MM.1S (cell line): ENCODE measurements at regions not wholly inside any gene's neighbourhood (a gene's known extent, or its start where the extent isn't known, plus 50 kb on each side); places are given as distances from the start of the nearest gene placed in this dataset.

Experiments
- DNase-seq: peaks from one replicate; pipeline ENCODE4 v3.0.0-alpha.2; 2015
- H2AFZ ChIP-seq: fragments of 300-600 bp; sonication (generic); 2 replicates; pipeline ENCODE4 v1.6.0; 2016; ENCODE audit warnings: antibody characterized with exemption, low read length
- H3F3A ChIP-seq: fragments of 300-600 bp; sonication (generic); 2 replicates; pipeline ENCODE4 v1.6.1; 2016; ENCODE audit warnings: mild to moderate bottlenecking, antibody characterized with exemption, low read length, moderate library complexity, mixed read lengths; ENCODE audit not compliant: insufficient read depth
- H3K27ac ChIP-seq: fragments of 300-600 bp; sonication (generic); 2 replicates; pipeline ENCODE4 v1.5.1; 2016; ENCODE audit warnings: mild to moderate bottlenecking, low read length
- H3K27me3 ChIP-seq: fragments of 300-600 bp; sonication (generic); replicated peaks from 2 replicates; pipeline ENCODE4 v1.6.0; 2016; ENCODE audit warnings: low read length; ENCODE audit not compliant: insufficient read depth
- H3K36me3 ChIP-seq: fragments of 300-600 bp; sonication (generic); replicated peaks from 2 replicates; pipeline ENCODE4 v1.6.1; 2016; ENCODE audit warnings: mild to moderate bottlenecking, low read length, mixed read lengths; ENCODE audit not compliant: insufficient read depth
- H3K4me1 ChIP-seq: fragments of 300-600 bp; sonication (generic); 2 replicates; pipeline ENCODE4 v1.6.1; 2016; ENCODE audit warnings: low read length, mixed read lengths
- H3K4me2 ChIP-seq: fragments of 300-600 bp; sonication (generic); 2 replicates; pipeline ENCODE4 v1.6.0; 2016; ENCODE audit warnings: low read depth, low read length
- H3K4me3 ChIP-seq: fragments of 300-600 bp; sonication (generic); 2 replicates; pipeline ENCODE4 v1.5.1; 2016; ENCODE audit warnings: low read length, mixed read lengths
- H3K79me2 ChIP-seq: fragments of 300-600 bp; sonication (generic); 2 replicates; pipeline ENCODE4 v1.6.1; 2016; ENCODE audit warnings: mixed run types, low read length, mixed read lengths
- H3K9ac ChIP-seq: fragments of 300-600 bp; sonication (generic); 2 replicates; pipeline ENCODE4 v1.6.1; 2016; ENCODE audit warnings: low read length, mixed read lengths
- H3K9me2 ChIP-seq: fragments of 300-600 bp; sonication (generic); replicated peaks from 2 replicates; pipeline ENCODE4 v1.6.1; 2016; ENCODE audit warnings: mild to moderate bottlenecking, low read length, mixed read lengths; ENCODE audit not compliant: insufficient read depth
- H3K9me3 ChIP-seq: fragments of 300-600 bp; sonication (generic); replicated peaks from 2 replicates; pipeline ENCODE4 v1.6.1; 2016; ENCODE audit warnings: mild to moderate bottlenecking, low read length, mixed read lengths; ENCODE audit not compliant: insufficient read depth
- H4K20me1 ChIP-seq: fragments of 300-600 bp; sonication (generic); 2 replicates; pipeline ENCODE4 v1.6.1; 2016; ENCODE audit warnings: mild to moderate bottlenecking, low read length, moderate library complexity, mixed read lengths; ENCODE audit not compliant: insufficient read depth
- EZH2 ChIP-seq: fragments of 300-600 bp; sonication (generic); optimal IDR thresholded peaks from 2 replicates; pipeline ENCODE3; 2017; ENCODE audit warnings: low read depth, mild to moderate bottlenecking, antibody characterized with exemption, low read length, mixed read lengths
- EZH2phosphoT487 ChIP-seq: fragments of 300-600 bp; sonication (generic); IDR thresholded peaks from 2 replicates; pipeline ENCODE4 v1.6.1; 2018; ENCODE audit warnings: antibody characterized with exemption, low read length
- TF ChIP-seq, protein P1 (sequence below): fragments of 300-600 bp; sonication (generic); IDR thresholded peaks from 2 replicates; pipeline ENCODE4 v1.5.1; 2016; ENCODE audit warnings: antibody characterized with exemption, low read length, mixed read lengths

DNA sequence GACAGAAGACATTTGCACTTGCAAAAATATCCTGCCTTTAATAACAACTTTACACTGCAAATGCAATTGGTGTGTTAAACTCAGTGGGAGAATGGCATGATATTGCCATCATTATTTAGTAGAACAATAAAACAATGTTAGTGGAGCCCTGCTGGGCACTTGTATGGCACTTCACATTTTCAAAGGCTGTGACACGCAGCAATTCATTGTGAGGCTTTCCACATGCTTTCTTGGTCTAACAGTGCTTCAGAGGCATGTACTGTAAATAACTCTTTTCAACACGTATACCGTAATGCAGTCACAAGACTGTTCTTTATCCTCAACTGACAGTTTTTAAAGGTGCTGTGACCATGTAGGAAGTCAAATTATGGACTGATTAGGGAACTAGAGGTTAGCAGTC lies 155.5 kb upstream of the EPB41L4A start:
- DNase-seq: no peak
- no peaks in the 10 kb centered on the region for H3K36me3 ChIP-seq
- TF ChIP-seq EZH2: no peak
- TF ChIP-seq, protein P1, sequence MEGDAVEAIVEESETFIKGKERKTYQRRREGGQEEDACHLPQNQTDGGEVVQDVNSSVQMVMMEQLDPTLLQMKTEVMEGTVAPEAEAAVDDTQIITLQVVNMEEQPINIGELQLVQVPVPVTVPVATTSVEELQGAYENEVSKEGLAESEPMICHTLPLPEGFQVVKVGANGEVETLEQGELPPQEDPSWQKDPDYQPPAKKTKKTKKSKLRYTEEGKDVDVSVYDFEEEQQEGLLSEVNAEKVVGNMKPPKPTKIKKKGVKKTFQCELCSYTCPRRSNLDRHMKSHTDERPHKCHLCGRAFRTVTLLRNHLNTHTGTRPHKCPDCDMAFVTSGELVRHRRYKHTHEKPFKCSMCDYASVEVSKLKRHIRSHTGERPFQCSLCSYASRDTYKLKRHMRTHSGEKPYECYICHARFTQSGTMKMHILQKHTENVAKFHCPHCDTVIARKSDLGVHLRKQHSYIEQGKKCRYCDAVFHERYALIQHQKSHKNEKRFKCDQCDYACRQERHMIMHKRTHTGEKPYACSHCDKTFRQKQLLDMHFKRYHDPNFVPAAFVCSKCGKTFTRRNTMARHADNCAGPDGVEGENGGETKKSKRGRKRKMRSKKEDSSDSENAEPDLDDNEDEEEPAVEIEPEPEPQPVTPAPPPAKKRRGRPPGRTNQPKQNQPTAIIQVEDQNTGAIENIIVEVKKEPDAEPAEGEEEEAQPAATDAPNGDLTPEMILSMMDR: no peak
- TF ChIP-seq EZH2phosphoT487: no peak
- no peaks in the 10 kb centered on the region for H3K9me3 ChIP-seq
- H3K4me1 ChIP-seq: no peaks in the 10 kb centered on the region
- H3K9me2 ChIP-seq: no peaks in the 10 kb centered on the region
- no peak overlapping the region for H3K4me2 ChIP-seq
- H4K20me1 ChIP-seq: no peaks in the 10 kb centered on the region
- H3K27ac ChIP-seq: no peak overlapping the region
- no peak overlapping the region for H3K9ac ChIP-seq
- no peaks in the 10 kb centered on the region for H3K79me2 ChIP-seq
- no peak overlapping the region for H2AFZ ChIP-seq
- no peaks in the 10 kb centered on the region for H3F3A ChIP-seq
- no peaks in the 10 kb centered on the region for H3K27me3 ChIP-seq
- H3K4me3 ChIP-seq: no peak overlapping the region

DNA sequence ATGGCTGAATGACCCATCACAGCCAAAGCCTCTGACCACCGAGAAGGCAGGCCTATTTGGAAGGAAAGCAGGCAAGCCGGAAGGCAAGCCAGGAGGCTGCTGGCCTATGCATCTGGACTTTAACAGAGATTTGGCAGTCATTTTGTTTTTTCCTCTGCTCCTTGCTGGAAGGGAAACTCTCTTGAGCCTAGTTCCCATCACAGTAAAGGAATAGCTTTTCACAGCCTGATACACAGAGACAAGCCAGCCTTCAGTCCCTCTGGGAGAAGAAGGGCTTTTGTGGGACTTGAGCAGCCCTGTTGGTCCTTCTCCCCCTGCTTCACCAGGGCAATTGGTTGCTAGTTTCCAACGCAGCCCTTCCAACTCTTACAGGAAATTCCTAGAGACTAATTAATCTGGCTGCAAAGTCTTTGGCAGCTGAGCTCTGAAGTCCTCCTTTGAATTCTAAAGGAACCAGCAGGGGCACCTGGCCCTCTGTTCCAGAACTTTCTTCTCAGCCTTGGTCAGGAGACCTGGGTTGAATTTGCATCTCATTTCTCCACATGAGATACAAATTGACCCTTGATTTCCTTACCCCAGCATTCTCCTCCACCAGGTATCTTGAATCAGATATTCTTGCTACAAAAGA lies 157.3 kb upstream of the EPB41L4A start:
- H3K27me3 ChIP-seq: no peaks in the 10 kb centered on the region
- no peak overlapping the region for H2AFZ ChIP-seq
- H4K20me1 ChIP-seq: no peaks in the 10 kb centered on the region
- H3K4me3 ChIP-seq: no peak overlapping the region
- no peak overlapping the region for H3K9ac ChIP-seq
- no peaks in the 10 kb centered on the region for H3K79me2 ChIP-seq
- no peak overlapping the region for H3K27ac ChIP-seq
- H3K9me3 ChIP-seq: no peaks in the 10 kb centered on the region
- H3K4me2 ChIP-seq: no peak overlapping the region
- no peaks in the 10 kb centered on the region for H3K36me3 ChIP-seq
- H3K4me1 ChIP-seq: no peaks in the 10 kb centered on the region
- DNase-seq: no peak
- no peak for TF ChIP-seq EZH2
- TF ChIP-seq EZH2phosphoT487: no peak
- TF ChIP-seq, protein P1: no peak
- no peaks in the 10 kb centered on the region for H3F3A ChIP-seq
- no peaks in the 10 kb centered on the region for H3K9me2 ChIP-seq

DNA sequence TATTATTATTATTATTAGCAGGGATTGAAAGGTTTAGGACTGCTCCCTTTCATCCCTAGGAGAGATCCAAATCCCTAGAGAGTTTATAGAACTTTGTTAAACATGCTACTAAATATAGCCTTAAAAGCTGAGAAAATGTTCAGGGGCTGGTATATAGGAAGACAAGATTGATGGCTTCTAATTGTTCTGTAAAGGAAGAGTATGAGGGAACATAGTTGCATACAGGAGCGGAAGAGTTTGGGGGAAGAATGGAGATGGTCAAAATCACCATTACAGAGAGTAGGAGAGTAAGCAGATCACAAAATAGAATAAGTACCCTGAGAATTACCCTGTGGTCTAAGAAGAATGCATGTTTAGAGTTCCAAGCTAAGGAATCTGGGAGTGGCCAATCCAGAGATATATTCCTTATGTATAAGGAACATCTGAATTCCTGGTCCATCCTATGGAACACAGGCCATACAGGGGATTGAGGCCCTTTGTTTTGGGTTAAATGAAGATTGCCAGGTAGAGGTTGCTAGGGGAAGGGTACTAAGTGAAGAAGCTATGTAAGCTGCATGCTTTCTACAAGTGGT lies 158.0 kb upstream of the APC start:
- no peaks in the 10 kb centered on the region for H3K9me2 ChIP-seq
- H3K9ac ChIP-seq: no peak overlapping the region
- no peaks in the 10 kb centered on the region for H3K79me2 ChIP-seq
- TF ChIP-seq, protein P1: no peak
- TF ChIP-seq EZH2 (no peak), EZH2phosphoT487 (no peak)
- no peak overlapping the region for H3K4me3 ChIP-seq
- H3K4me1 ChIP-seq: no peaks in the 10 kb centered on the region
- H3K9me3 ChIP-seq: no peaks in the 10 kb centered on the region
- H2AFZ ChIP-seq: no peak overlapping the region
- H3K36me3 ChIP-seq: no peaks in the 10 kb centered on the region
- no peak overlapping the region for H3K4me2 ChIP-seq
- no peak for DNase-seq
- H4K20me1 ChIP-seq: no peaks in the 10 kb centered on the region
- no peaks in the 10 kb centered on the region for H3K27me3 ChIP-seq
- H3K27ac ChIP-seq: no peak overlapping the region
- no peaks in the 10 kb centered on the region for H3F3A ChIP-seq
